ENCODE measurements at regions not wholly inside any gene's neighbourhood (a gene's known extent, or its start where the extent isn't known, plus 50 kb on each side); places are given as distances from the start of the nearest gene placed in this dataset.
A peak's percentile ranks its signal among the peaks of the same experiment; 100 is the strongest.

DNA sequence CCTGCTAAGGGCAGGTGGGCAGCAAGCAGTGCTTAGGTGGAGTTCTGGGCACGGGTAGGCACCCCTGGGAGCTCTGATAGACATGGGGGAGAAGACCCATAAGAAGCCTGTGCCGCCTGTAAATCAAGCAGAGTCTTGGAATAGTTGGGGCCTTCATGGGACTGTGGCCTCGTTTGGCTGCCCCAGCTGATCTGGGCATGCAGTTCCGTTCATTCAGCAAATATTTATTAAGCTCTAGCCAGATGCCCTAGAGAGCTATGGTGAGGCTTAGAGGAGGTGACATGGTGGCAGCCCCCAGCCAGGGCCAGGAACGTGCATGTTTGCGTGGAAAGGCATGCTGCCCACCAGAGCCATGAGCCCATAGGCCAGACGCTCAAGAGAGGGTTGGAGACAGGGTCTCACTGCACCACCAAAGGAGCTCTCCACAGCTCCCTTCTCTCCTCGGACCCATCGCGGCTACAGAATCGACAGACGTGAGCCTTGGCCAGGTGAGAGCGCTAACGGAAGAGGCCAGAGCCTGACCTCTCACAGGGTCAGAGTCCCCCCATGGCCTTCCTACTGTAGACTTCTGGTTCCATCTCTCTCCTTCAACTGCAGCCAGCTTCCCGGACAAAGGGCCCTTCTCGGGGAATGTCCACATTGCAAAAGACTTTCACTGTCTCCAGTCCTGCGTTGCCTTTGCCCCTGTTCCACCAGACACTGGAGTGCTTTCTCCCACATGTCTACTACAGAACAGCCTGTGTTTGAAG is 135.7 kb downstream of the INHBB start (continued):
- no peak for TF ChIP-seq ONECUT2 (CRISPR knock-in tag; IDR thresholded peaks at IDR 0.05)
- no peak for TF ChIP-seq ZNF207 (IDR thresholded peaks at IDR 0.05; ENCODE audit: borderline replicate concordance)
- no peak for TF ChIP-seq SMARCC2 (IDR thresholded peaks at IDR 0.05)
- no peak for TF ChIP-seq RCOR2 (CRISPR knock-in tag; IDR thresholded peaks at IDR 0.05)
- no peak; the same call in 1 of the 2 replicates for TF ChIP-seq PHF21A (CRISPR knock-in tag; IDR thresholded peaks at IDR 0.05)
- TF ChIP-seq STAG1 (CRISPR knock-in tag; IDR thresholded peaks at IDR 0.05): no peak
- TF ChIP-seq LCORL (IDR thresholded peaks at IDR 0.05): no peak
- no peak; the same call in 1 of the 2 replicates for TF ChIP-seq LCORL (CRISPR knock-in tag; IDR thresholded peaks at IDR 0.05)
- no peak for TF ChIP-seq ZNF768 (CRISPR knock-in tag; IDR thresholded peaks at IDR 0.05)
- TF ChIP-seq SMAD3 (CRISPR knock-in tag; IDR thresholded peaks at IDR 0.05): no peak
- TF ChIP-seq ZNF773 (CRISPR knock-in tag; IDR thresholded peaks at IDR 0.05; ENCODE audit: borderline replicate concordance): no peak
- no peak for TF ChIP-seq ZNF589 (CRISPR knock-in tag; conservative IDR thresholded peaks at IDR 0.05)
- TF ChIP-seq ZNF205 (CRISPR knock-in tag; IDR thresholded peaks at IDR 0.05): peak; percentile 69; the same call in 1 of the 2 replicates
- no peak for TF ChIP-seq ELF4 (CRISPR knock-in tag; IDR thresholded peaks at IDR 0.05; ENCODE audit: borderline replicate concordance)
- TF ChIP-seq ZNF501 (CRISPR knock-in tag; IDR thresholded peaks at IDR 0.05): no peak
- TF ChIP-seq, protein P1, sequence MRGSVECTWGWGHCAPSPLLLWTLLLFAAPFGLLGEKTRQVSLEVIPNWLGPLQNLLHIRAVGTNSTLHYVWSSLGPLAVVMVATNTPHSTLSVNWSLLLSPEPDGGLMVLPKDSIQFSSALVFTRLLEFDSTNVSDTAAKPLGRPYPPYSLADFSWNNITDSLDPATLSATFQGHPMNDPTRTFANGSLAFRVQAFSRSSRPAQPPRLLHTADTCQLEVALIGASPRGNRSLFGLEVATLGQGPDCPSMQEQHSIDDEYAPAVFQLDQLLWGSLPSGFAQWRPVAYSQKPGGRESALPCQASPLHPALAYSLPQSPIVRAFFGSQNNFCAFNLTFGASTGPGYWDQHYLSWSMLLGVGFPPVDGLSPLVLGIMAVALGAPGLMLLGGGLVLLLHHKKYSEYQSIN (CRISPR knock-in tag; IDR thresholded peaks at IDR 0.05; ENCODE audit: borderline replicate concordance): no peak
- 0 out of 2 replicates have a peak, but pooled peaks have one; percentile 11 for TF ChIP-seq ZKSCAN8 (CRISPR knock-in tag; IDR thresholded peaks at IDR 0.05; ENCODE audit: borderline replicate concordance)
- TF ChIP-seq ZNF792 (CRISPR knock-in tag; IDR thresholded peaks at IDR 0.05): no peak; the same call in 1 of the 2 replicates
- peak in 1 of 2 experiments; percentile 58; a peak in 1 of 4 replicates for TF ChIP-seq EP300 (IDR thresholded peaks at IDR 0.05; ENCODE audit: low read depth in 2 of 2, low read length in 2 of 2)
- no peak for TF ChIP-seq EP300 (CRISPR knock-in tag; IDR thresholded peaks at IDR 0.05; ENCODE audit: borderline replicate concordance)
- TF ChIP-seq SIN3B (IDR thresholded peaks at IDR 0.05; ENCODE audit: low read length): no peak
- peak; percentile 62; the same call in 1 of the 2 replicates for TF ChIP-seq NCOA2 (CRISPR knock-in tag; IDR thresholded peaks at IDR 0.05)
- TF ChIP-seq ZNF552 (CRISPR knock-in tag; IDR thresholded peaks at IDR 0.05; ENCODE audit: borderline replicate concordance): no peak
- no peak for TF ChIP-seq ZMYM2 (CRISPR knock-in tag; IDR thresholded peaks at IDR 0.05)
- TF ChIP-seq, protein P2, sequence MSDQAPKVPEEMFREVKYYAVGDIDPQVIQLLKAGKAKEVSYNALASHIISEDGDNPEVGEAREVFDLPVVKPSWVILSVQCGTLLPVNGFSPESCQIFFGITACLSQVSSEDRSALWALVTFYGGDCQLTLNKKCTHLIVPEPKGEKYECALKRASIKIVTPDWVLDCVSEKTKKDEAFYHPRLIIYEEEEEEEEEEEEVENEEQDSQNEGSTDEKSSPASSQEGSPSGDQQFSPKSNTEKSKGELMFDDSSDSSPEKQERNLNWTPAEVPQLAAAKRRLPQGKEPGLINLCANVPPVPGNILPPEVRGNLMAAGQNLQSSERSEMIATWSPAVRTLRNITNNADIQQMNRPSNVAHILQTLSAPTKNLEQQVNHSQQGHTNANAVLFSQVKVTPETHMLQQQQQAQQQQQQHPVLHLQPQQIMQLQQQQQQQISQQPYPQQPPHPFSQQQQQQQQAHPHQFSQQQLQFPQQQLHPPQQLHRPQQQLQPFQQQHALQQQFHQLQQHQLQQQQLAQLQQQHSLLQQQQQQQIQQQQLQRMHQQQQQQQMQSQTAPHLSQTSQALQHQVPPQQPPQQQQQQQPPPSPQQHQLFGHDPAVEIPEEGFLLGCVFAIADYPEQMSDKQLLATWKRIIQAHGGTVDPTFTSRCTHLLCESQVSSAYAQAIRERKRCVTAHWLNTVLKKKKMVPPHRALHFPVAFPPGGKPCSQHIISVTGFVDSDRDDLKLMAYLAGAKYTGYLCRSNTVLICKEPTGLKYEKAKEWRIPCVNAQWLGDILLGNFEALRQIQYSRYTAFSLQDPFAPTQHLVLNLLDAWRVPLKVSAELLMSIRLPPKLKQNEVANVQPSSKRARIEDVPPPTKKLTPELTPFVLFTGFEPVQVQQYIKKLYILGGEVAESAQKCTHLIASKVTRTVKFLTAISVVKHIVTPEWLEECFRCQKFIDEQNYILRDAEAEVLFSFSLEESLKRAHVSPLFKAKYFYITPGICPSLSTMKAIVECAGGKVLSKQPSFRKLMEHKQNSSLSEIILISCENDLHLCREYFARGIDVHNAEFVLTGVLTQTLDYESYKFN (CRISPR knock-in tag; conservative IDR thresholded peaks at IDR 0.05): no peak; the same call in none of the 2 replicates
- no peak for TF ChIP-seq ZFP36 (IDR thresholded peaks at IDR 0.05; ENCODE audit: borderline replicate concordance, low read depth, low read length, partially characterized antibody)
- peak; percentile 5; the same call in 1 of the 2 replicates for TF ChIP-seq ZNF225 (CRISPR knock-in tag; IDR thresholded peaks at IDR 0.05)
- TF ChIP-seq ZIK1 (CRISPR knock-in tag; IDR thresholded peaks at IDR 0.05; ENCODE audit: borderline replicate concordance, low read depth): no peak
- TF ChIP-seq ZSCAN22 (CRISPR knock-in tag; IDR thresholded peaks at IDR 0.05): no peak
- no peak for TF ChIP-seq MYNN (CRISPR knock-in tag; IDR thresholded peaks at IDR 0.05; ENCODE audit: low read depth)
